ENCODE measurements at regions not wholly inside any gene's neighbourhood (a gene's known extent, or its start where the extent isn't known, plus 50 kb on each side); places are given as distances from the start of the nearest gene placed in this dataset.

DNA sequence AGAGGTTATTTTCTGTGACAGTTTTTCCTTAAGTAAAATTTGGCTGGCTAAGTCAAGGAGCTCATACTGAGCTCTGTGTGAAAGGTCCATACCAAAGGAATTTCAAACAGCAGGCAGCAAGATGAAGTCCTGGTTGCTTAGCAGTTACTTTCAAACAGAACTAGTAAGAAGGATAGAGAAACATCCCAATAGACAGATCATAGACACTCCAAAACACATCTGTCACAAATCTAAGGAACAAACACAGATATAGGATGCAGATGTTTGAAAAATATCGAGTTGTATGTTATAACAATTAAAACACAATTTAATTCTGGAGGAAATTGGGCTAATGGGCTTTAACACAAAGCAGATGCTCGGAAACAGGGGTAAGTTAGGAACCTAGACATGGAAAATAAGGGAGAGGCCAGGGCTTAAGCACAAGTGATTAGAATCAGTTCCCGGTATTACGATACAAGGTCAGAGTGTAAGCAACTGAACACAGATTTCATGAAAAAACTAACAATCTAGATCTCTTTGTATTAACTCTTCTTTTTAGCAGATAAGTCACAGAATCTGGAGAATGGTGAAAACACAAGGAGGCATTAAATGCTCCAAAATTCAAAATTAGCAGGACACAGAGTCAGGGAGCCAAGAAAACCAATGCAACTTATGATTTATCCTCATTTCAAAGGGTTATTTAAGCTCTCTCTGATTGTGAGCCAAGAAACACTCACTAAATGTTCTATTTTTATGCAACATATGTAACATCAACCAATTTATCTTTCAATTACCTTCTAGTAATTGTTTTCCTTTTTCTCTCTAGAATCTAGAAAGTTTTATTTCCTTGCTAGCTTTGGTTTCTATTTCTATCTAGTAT lies 1992.9 kb upstream of the PCDH20 start:
- FAIRE-seq = no peak

DNA sequence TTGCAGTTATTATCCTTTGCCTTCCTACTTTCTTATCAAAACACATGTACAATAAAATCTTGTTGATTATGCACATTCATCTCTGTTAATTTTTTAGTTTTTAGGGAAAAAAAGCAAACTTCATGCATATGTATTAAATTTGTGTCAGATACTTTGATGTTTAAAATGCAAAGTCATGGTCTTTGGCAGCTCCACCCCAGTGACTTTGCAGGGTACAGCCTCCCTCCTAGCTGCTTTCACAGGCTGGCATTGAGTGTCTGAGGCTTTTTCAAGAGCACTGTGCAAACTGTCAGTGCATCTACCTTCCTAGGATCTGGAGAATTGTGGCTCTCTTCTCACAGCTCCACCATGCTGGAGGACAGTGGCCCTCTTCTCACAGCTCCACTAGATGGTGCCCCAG lies 1988.1 kb upstream of the PCDH20 start:
- DNase-seq (ENCODE audit: insufficient read length, low spot score) = no peak

More for the DNA sequence above, 1992.9 kb upstream of the PCDH20 start:
- DNase-seq (ENCODE audit: insufficient read length, low spot score) = no peak

DNA sequence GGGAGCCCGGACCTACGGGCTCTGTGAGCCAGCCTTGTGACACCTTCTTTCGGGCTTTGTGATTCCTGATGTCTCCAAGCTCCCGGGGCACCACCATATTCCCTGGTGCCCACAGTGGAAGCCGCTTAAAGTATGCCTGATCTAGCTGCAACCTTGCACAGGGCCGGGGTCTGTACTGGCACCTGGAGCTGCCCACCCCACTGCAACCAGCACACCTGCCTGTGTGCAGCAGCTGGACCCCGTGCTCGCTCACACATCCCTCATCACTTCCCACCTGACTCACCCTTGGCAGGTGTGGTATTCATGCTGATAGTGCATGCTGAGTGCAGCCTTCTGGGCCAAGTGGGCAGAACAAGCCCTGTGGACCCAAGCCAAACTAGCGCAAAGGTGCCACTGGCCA lies 1981.1 kb upstream of the PCDH20 start:
- DNase-seq (ENCODE audit: insufficient read length, low spot score) (no peak), FAIRE-seq (no peak)

More for the DNA sequence above, 1988.1 kb upstream of the PCDH20 start:
- FAIRE-seq = no peak

DNA sequence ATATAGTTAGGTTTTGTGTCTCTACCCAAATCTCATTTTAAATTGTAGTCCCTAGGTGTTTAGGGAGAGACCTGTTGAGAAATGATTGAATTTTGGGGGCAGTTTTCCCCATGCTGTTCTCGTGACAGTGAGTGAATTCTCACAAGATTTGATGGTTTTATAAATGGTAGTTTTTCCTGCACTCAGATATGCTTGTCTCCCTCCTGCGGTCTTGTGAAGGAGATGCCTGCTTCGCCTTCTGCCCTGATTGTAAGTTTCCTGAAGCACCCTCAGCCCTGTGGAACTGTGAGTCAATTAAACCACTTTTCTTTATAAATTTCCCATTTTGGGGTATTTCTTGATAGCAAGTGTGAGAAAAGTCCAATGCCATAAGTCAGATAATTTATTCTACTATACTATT lies 1977.5 kb upstream of the PCDH20 start:
- no peak for DNase-seq (ENCODE audit: insufficient read length, low spot score)
- no peak for FAIRE-seq

DNA sequence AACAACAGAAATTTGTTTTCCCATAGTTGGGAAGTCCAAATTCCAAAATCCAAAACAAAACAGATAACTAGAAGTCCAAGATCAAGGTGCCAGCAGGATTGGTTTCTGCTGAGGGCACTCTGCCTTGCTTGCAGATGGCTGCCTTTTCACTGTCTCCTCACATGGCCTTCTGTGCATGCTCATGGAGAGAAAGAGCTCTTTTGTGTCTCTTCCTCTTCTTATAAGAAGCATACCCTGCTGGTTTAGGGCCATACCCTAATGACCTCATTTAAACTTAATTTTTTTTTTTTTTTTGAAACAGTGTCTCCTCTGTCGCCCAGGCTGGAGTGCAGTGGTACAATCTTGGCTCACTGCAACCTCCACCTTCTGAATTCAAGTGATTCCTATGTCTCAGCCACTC lies 1974.1 kb upstream of the PCDH20 start:
- DNase-seq (ENCODE audit: insufficient read length, low spot score) (no peak), FAIRE-seq (no peak)

DNA sequence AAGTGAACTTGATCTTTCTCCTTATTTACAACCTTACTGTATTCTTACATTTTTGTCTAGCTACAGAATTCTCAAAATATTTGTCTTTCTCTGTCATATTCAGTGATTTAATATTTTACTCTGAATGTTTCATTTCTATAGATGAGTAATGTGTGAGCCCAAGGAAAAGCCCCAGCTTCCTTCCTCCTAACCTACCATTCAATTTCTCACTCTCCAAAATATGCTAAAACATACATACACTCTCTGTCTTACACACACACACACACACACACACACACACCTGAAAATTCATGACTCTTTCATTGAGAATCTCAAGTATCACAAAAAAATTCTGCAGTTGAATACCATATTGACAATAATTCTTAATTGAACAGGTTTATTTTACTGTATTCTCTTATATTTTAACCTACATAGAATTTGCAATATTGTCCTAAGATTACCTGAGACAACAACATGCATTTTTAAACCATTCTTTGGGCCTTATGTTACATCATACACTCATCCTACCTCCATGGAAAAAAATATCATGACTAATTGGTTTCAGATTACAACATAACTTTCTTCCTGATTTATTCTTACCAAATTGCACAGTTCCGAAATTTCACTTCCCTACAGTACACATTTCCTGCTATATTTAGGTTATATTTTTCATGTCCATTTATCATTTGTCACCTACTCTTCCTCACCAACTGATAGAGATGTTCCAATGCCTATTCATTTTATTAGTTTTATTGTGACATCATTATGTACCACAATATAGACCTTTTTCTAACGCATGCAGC lies 1965.6 kb upstream of the PCDH20 start:
- DNase-seq (ENCODE audit: insufficient read length, low spot score) = no peak
- FAIRE-seq = no peak

DNA sequence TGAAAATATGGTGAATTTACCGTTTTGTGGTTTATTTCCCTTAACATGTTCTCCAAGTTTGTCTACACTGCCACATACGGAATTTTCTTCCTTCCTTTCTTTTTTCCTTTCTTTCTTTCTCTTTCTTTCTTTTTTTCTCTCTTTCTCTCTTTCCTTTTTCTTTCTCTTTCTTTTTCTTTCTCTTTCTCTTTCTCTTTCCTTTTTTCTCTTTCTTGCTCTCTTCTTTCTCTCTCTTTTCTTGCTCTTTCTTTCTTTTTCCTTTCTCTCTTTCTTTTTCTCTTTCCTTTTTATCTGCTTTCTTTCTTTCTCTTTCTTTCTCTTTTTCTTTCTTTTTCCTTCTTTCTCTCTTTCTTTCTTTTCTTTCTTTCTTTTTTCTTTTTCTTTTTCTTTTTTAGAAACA lies 1962.3 kb upstream of the PCDH20 start:
- no peak for DNase-seq (ENCODE audit: insufficient read length, low spot score)
- FAIRE-seq = no peak

DNA sequence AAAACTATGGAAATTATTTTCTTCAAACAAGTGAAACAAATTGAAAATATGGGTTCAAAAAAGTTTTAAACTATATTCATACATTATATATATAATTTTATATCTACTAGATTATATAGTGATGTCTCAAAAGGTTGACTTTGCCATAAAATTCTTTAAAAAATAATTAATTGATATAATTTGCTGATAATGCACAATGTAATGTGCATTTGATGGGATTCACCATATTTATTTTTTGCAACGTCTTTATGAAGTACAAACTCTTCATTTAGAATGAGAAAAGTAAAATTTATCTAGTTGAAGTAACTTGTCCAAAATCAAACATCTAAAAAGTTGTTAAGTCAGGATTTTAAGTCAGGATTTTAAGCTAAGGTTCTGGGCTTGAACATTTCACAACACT lies 1954.5 kb upstream of the PCDH20 start:
- FAIRE-seq = no peak
- no peak for DNase-seq (ENCODE audit: insufficient read length, low spot score)

DNA sequence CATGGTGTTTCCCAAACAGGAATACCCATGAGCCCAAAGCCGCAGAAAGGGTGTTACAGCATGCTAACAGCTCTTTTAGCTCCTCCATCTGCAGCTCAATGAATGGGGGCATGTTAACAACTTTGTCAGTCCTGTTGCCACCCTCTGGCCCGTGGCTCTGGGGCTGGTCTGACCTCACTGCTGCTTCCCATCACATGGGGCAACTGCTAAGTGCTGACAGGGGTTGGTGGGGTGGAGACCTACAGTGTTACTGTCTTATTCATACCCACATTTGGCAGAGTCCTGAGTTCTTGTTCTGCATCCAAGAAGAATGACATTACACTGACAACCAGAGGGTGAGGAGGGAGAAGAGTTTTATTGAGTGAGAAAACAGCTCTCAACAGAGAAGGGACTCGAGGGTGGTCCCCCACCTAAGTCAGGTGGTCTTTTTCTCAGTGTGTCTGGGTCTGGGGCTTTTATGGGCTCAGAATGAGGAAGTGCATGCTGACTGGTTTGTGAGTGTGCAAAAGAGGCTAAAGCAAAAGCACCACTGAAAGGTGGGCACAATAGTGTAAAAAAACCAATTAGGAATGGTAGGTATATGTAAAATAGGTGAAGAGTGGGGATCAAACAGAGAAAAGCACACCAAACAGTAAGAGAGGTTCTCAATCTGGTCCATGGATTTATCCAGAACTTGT lies 1952.0 kb upstream of the PCDH20 start:
- no peak for FAIRE-seq
- DNase-seq (ENCODE audit: insufficient read length, low spot score) = no peak

DNA sequence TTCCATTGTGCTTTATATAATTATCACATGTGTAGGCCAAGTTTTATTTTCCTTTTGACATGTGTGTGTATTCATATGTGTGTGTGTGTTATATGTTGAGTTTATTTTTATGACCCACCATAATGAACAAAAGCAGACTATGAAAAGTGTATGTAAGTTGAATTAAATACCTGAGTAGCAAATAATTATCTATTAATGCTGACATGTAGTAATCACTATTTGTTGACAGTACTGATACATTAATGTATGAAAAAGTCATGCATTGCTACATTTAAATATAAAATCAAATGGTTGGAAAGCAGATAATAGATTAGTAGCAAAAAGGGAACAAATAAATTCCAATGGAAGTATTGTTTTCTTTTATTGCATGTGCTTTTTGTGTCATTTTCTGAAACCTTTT lies 1948.5 kb upstream of the PCDH20 start:
- no peak for DNase-seq (ENCODE audit: insufficient read length, low spot score)
- FAIRE-seq = no peak

DNA sequence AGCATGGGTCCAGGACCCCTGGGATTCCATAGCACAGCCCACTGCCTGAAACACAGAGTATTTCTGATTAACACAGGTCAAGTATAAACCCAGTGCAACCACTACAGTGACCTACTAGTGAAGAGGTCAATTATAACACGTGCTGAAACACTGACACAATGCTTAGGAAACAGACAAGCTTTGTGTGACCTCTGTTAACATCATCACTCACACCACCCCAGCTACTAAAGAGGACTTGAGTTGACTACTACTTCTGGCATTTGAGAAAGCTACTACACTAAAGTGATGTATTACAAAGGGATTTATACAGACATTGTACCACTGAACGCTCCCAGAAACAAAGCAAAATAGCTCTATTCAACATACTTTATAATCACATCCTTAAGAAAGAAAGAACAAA lies 1935.9 kb upstream of the PCDH20 start:
- DNase-seq (ENCODE audit: insufficient read length, low spot score) (no peak), FAIRE-seq (no peak)

DNA sequence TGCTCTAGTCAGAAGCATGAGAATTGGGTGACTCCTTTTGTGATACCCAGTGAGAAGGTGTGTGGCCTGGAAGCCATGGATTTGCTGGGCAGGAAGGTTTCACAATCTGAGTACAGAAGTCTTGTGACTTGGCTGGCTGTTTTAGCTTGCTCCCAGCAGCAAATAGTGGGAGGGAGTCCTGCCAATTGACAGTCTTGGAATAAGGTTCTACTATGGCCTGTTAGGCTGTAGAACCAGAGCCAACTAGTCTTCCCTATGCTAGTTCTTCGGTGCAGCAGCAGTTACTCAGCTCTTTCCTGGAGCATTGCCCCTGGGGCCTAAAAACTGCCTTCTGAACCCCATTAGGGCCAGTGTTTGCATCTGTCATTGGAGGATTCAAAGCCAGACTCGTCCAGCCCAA lies 1935.4 kb upstream of the PCDH20 start:
- DNase-seq (ENCODE audit: insufficient read length, low spot score) = no peak
- FAIRE-seq = no peak

DNA sequence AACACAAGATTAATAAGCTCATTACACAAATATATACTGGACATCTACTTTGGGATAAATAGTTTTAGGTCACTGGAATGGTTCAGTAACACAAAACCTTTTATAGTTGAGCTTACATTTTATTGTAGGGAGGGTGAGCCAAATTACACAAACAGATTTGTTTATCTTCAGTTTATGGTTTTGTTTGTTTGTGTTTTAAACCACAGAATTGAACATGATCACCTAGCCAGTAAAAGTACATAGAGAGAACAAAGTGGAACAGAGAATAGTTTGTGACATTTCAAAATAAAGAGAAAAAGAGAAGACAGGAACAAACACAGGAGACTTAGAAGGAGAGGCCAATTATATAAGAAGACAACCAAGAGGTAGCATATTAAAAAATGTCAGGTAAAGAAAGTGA lies 1930.2 kb upstream of the PCDH20 start:
- FAIRE-seq = no peak
- no peak for DNase-seq (ENCODE audit: insufficient read length, low spot score)

DNA sequence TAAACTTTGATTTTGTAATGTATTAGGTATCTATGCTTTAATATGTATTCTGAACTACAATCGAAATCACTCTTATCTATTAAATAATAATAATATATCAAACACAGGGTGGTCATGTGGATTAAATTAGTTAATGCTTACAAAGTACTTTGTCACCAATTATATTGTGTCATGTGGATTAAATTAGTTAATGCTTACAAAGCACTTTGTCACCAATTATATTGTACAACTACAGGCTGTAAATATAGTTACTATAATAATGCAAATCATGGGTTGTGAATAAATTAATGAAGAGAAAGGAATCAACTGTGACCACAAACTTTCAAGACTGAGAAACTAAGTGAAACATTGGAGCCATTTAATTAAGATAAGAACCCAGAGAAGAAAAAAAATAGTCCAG lies 1929.1 kb upstream of the PCDH20 start:
- DNase-seq (ENCODE audit: insufficient read length, low spot score) (no peak), FAIRE-seq (no peak)

DNA sequence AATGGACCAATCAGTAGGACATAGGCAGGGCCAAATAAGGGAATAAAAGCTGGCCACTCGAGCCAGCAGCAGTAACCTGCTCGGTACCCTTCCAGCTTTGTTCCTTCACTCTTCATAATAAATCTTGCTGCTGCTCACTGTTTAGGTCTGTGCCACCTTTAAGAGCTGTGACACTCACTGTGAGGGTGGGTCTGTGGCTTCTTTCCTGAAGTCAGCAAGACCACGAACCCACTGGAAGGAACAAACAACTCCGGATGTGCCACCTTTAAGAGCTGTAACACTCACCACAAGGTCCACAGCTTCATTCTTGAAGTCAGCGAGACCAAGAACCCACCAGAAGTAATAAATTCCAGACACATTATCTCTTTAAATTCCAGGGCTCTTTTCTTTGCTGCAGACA lies 1922.3 kb upstream of the PCDH20 start:
- FAIRE-seq (no peak), DNase-seq (ENCODE audit: insufficient read length, low spot score) (no peak)

DNA sequence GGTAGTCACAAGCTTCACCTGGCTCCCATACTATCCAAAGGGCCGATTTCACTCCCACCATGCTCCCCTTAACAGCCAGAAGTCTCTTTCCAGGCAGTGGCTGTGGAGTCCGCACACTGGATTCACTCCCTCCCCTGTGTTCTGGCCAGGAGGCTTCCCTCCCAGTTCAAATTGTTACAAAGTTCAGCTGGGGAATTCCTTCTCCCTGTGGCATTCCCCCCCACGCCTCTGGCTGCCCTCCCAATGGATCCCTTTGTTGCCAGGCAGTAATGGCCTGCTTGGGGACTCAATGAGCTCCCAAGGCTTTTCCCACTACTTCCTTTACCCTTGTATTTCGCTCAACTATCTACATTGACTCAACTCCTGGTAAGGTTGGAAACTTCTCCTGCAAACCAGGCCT lies 1921.4 kb upstream of the PCDH20 start:
- no peak for FAIRE-seq

DNA sequence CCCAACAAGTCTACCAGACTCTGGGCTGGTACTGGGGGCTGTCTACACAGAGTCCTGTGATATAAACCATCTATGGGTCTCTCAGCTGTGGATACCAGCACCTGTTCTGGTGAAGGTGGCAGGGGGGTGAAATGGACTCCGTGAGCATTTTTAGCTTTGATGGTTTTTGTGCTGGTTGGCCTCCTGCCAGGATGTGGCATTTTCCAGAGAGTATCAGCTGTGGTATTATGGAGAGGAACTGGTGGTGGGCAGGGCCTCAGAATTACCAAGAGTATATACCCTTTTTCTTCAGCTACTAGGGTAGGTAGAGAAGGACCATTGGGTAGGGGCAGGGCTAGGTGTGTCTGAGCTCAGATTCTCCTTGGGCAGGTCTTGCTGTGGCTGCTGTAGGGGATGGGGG lies 1920.9 kb upstream of the PCDH20 start:
- no peak for DNase-seq (ENCODE audit: insufficient read length, low spot score)
- no peak for FAIRE-seq

More for the DNA sequence above, 1921.4 kb upstream of the PCDH20 start:
- no peak for DNase-seq (ENCODE audit: insufficient read length, low spot score)

DNA sequence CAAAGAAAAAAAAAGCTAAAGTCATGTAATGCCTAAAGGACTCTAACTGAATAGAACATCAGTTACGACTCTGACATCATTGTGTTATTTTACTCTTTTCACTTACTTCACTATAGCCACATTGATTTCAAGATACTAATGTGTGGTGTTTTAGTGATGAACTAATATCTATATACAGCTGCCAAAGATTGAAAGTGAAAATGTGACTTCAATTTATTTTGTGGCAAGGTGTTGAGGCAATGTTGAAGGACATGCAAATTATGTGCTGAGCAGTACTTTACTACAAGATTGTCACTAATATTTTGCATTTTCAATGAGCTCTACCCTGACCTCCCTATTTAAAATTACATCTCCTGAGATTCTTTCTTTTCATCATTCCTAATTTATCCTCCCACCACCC lies 1911.9 kb upstream of the PCDH20 start:
- no peak for FAIRE-seq
- no peak for DNase-seq (ENCODE audit: insufficient read length, low spot score)

DNA sequence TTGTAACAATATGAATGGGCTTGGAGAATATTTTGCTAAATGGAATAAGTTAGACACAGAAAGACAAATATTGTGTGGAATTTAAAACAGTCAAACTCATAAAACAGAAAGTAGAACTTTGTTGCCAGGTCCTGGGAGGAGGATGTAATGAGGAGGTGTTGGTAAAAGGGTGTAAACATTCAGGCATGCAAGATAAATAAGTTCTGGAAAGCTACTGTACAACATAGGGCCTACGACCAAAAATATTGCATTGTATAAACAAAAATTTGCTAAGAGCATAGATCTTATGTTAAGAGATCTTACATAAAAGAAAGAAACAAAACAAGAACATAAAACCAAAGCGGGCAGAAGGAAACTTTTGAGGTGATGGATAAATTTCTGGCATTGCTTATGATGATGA lies 1907.8 kb upstream of the PCDH20 start:
- DNase-seq (ENCODE audit: insufficient read length, low spot score) (no peak), FAIRE-seq (no peak)

DNA sequence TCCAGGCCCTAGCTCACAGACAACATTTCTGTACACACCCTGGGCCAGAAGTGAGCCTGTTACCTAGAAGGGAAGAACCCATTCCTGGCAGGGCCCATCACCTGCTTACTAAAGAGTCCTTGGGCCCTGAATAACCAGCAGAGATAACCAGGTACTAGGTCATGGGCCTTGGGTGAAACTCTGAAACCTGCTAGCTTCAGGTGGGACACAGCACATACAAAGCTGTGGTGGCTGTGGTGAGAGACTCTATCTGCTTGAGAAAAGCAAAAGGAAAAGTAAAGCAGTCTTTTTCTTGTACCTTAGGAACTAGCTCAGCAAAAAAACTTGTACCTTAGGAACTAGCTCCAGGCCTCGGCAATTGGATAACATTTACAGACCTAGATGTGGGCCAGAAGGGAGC lies 1895.9 kb upstream of the PCDH20 start:
- no peak for FAIRE-seq
- DNase-seq (ENCODE audit: insufficient read length, low spot score) = no peak

DNA sequence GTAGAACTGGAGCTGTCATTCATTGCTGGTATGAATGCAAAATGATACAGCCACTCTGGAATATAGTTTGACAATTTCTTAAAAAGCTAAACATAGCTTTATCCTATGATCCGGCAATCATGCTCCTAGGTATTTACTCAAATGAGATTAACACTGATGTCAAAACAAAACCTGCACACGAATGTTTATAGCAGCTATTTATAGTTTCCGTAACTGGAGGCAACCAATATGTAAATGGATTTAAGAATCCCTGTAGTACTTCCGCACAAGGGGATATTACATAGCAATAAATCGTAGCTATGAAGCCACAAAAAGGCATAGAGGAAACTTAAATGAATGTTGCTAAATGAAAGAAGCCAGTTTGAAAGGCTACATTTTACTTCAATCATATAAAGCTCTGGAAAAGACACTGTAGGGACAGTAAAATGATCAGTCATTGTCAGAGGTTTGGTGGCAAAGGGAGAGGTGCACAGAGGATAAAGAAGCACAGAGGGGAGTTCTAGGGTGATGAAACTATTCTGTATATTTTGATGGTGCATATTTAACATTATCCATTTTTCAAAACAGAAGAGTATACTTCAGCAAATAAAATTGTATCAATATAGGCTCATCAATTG lies 1893.0 kb upstream of the PCDH20 start:
- DNase-seq (ENCODE audit: insufficient read length, low spot score) (no peak), FAIRE-seq (no peak)

Data from HTR-8/SVneo (cell line).